HG02870 (cell line): ENCODE measurements at regions not wholly inside any gene's neighbourhood (a gene's known extent, or its start where the extent isn't known, plus 50 kb on each side); places are given as distances from the start of the nearest gene placed in this dataset.
"Not testable (repeated sequence)": the region's sequence is repeated elsewhere in the genome, so short reads cannot be mapped to it uniquely, and the experiment has no call there.

ENCODE experiments used
- ATAC-seq: cut with Tn5 transposase; IDR thresholded peaks from one replicate; pipeline ENCODE4 v1.9.1; 2021; ENCODE audit warnings: mild to moderate bottlenecking, moderate library complexity; ENCODE audit not compliant: unreplicated experiment

DNA sequence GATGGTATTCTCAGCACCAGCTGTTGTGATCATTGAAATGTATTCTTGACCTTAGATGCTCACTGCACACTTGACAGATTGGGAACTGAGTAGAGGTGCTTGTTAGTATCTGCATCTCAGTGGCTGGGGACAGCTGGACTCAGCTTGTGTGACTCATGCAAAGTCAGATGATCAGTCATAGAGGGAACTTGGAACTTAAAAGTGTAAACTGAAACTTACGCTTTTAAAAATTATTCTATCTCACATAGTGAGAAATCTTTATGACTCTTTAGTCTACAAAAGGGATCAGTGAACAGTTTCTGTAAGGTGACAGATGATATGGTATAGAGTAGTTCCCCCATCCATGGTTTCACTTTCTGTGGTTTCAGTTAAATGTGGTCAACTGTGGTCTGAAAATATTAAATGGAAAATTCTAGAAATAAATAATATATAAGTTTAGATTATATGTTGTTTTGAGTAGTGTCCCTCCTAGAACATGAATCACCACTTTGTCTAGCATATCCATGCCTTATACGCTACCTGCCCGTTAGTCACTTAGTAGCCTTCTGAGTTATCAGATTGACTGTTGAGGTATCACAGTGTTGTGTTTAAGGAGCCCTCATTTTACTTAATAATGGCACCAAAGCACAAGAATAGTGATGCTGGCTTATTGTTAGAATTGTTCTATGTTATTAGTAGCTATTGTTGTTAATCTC lies 135.6 kb upstream of the ZNF658 start:
- peak; percentile 100 for ATAC-seq

DNA sequence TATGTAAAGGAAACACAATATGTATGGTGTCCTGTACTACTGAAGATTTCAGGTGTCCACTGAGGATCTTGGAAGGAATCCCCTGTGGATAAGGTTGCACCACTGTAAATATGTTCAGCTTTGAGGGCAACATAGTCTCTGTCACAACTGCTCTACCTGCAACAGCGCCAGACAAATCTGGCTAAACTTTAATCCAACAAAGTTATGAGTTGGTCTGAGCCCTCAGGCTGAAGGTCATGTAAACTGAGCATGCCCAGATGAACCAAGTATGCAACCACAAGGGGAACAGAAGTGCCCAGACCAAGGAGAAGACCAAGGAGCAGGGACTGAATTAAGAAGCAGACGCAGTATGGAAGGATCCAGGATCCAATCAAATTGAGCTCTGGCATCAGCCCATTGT lies 135.0 kb upstream of the ZNF658 start:
- not testable (repeated sequence) for ATAC-seq

DNA sequence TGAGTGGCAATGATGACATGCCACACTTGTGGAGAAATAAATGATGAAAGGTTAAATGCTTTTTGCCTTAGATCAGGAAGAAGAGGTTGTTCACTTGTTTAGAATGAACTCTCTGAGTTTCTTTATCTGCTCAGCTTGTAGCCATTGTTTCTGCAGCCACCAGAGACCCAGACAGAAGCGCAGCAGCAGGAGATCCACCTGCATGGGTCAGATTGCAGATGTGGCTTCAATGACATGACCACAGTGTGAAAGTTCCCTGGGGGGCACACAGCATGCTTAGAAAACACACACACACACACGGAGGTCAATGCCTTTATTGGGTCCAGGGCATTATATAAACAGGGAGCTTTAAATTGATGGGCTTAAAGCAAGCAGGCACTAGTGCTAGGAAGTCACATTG lies 129.0 kb upstream of the ZNF658 start:
- not testable (repeated sequence) for ATAC-seq

DNA sequence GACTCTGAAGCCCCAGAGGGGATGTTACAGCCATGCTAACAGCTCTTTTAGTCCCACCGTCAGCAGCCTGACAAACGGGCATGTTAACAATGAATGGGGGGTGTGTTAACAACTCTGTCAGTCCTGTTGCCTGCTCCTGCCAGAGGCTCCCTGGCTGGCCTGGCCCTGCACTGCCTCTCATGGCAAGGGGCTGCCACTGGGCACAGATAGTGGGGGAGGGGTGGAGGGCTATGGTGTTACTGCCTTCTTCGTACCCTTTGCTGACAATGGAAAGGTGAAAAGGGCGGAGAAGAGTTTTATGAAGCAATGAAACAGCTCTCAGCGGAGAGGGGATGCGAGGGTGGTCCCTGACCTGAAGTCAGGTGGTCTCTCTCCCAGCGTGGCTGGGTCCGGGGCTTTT lies 125.9 kb upstream of the ZNF658 start:
- ATAC-seq: not testable (repeated sequence)

DNA sequence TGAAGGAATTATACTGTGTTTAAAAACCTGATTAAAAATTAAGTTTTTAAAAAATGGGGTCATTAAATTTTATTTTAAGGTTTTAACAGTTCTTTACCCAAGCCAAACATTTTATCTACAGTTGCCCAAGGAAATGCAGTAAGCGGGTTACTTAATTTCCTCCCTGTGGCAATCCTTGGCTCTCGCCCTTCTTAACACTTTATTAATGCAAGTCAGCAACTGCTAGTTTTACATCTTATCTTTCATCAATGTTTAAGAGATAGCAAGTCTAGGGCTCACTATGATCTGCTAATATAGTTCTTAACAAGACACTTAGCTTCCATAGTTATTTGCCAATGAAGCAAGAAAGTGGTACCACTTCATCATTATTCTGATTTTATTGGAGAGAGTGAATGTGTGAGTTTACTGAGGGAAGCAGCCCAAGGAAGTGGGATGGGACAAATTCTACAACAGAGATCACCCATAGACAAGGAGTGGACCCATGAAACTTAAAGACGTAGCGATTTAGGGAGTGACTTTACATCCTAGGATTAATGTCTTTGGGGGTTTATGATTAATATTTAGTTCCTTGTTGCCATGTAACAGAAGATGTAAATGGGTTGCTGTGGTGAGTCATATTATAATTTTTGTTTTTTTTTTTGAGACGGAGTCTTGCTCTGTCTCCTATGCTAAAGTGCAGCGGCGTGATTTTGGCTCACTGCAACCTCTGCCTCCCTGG lies 120.4 kb upstream of the ZNF658 start:
- not testable (repeated sequence) for ATAC-seq

DNA sequence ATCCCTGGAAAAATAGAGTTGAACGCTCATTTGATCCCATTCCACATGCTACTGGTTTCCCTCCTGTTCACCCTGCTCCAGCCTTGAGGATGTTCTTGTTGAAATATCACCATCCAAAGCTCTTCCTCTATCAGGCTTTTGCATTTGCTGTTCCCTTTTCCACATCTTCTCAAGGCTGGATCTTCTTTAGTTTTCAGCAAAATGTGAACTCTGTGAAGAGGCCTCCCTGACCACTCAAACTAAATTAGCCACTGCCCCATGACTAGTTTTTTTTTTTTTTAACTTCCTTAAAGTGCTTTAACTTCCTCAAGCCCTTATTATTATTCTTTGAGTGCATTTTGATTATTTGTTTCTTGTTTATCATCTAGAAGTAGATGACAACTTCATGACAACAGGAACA lies 119.3 kb upstream of the ZNF658 start:
- not testable (repeated sequence) for ATAC-seq

DNA sequence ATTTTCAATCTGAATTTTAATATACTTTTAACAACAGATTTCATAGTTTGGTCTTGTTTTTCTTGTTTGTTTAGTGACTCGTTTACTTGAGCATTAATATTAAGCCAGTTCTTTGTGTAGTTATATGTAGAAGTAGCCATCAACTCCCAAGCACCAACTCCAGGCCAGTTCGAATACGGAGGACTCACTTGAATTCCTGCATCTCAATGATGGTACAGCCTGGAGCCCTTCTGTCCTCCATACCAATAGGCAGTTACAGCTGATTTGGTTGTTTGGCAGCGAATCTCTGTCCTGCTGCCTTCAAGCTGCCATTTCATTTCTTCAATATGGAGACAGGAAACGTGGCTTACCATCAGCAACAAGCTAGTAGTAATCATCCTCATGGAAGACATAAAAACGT lies 118.5 kb upstream of the ZNF658 start:
- ATAC-seq: not testable (repeated sequence)

DNA sequence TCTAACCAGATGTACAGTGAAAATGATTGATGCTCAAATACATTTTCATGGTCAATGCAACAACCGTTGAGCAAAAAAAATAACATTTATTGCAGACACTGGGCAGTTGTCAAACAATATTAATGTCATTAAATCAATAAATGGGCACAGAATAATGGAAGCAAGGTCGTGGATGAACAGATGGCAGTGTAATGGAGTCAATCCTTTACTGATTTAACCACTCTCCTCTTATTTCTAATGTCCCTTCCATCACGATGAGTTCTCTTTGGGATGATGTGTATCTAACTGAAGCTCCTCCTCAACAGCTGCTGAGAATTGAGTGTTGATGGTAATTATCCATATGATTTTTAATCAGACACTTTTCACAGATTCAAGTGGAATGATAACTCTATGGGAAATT lies 114.9 kb upstream of the ZNF658 start:
- ATAC-seq: not testable (repeated sequence)

DNA sequence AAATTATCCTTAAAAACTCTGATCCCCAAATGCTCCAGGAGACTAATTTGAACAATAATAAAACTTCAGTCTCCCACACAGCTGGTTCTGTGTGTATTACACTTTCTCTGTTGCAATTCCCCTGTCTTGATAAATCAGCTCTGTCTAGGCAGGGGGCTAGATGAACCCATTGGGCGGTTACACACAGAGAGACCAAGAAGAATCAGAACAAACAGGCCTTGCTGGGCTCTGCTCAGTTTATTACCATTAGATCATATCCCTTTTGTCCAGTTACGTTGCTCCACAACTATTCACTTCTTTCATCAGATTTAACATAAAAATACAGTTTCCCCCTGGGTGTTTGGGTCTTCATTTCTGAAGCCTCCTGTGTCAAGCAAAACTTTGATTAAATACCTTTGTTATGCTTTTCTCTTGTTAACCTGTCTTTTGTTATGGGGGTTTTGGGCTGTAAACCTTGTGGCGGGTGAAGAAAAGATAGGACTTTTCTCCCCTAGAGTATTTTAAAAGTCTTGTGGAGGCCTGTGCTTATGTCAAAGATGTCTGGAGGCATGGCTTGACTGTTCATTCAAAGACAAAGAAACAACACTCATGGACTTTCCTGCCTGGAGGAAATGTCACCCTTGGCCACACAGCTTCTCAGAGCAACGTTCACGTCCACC lies 109.3 kb upstream of the ZNF658 start:
- ATAC-seq: not testable (repeated sequence)

DNA sequence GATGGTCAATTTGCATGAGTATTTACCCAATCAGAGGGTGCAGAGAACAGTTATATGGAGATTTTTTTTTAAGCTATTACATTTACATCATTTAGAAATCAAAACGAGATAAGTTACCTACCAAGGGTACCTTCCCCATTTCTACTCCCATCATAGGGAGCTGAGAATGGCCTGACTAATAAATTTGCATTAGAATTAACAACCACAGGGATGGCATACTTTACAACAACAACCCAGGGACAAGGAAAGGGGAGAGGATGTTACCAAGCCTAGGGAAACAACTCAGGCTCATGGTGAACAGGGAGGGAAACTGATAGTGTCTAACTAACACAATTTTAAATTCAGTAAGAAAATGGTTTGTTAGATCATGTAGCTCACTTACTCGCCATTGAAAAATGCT lies 105.8 kb upstream of the ZNF658 start:
- not testable (repeated sequence) for ATAC-seq

DNA sequence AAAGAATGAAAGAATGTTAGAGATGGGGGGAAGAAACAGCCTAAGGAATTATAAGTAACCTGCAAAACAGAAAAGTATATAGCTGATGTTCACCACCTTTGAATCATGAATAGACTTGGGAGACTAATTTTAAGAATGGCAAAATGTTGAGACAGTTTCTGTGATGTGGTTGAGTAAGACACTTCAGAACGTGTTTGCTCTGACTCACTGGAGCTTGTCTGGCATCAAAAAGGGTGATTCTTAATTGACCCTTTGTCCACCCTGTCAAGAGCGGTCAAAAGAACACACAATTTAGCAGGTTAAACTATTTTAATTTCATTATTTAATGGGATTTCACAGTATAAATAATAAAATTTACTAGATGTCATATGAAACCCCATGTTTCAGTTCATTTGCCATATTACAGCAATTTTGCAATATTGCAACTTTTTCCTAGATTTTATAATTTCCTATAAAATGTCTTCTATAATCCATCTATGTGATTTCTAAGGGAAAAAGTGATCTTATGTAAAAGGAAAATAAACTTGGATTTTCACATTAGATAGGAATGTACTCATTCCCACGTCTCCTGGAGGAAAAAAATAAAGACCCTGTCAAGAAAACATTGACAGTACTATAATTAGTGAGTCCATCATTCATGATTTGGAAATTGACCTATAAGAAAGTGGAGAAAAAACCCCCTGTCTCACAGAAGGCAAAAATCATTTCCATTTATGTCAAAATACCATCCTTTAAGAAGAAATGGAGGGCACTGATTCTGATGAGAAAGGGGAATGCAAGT lies 104.6 kb upstream of the ZNF658 start:
- ATAC-seq: not testable (repeated sequence)

DNA sequence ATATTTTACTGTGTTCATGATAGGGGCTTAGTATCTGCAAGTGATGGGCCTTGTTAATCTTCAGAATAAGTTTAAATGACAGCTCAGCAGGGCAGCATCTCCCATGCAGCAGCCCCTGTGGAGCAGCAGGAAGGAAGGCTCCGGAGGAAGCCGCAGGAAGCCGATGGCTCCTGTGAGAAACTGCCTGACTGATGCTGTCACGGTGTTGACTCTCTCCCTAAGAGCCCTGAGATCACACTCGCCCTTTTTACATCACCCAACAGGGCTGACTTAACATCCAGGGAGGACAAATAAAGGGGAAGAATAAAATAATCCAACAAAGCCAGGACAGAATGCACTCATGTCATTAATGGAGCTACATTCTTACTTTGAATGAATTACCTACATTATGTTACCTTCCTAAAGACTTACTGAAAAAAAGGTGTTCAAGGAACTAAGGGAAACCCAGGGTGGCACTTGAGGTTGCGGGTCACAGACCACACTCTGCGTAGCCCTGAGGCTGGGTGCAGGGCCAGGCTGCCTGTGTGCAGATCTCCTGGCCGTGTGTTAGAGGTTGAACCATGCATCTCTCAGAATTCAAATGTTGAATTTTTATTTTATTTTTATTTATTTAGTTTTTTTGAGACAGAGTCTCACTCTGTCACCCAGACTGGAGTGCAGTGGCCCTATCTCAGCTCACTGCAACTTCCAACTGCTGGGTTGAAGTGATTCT lies 102.5 kb upstream of the ZNF658 start:
- ATAC-seq: not testable (repeated sequence)

DNA sequence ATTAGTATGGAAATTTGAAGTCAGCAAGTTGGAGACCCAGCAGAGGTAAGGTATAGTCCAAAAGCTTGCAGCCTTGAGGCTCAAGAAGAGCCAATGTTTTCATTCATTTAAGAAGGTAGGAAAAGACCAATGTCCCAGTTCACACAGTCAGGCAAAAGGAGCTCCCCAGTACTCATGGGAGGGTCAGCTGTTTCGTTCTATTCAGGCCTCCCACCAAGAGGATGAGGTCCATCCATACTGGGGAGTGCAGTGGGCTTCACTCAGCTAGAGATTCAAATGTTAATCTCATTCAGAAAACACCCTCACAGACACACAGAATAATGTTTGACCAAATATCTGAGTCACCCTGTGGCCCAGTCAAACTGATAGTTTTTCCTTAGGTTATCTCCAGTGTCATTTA lies 96.9 kb upstream of the ZNF658 start:
- ATAC-seq: not testable (repeated sequence)

DNA sequence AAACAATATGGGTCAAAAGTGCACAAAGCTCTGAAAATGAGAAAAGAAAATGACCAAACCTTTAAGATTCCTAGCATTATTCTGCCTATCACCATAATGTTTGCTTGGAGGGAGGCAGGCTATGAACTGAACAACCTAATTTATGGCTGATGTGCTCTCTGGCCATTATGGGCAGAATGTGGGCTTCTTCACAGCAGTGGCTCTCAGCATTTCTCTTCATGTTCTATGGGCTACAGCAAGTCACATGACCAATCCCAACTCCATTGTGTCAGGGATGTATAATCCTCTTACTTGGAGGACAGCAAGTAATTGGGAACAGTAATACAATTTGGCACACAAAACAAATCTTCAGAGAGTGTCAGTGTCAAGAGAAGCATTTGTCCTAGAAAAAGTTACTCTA lies 90.3 kb upstream of the ZNF658 start:
- not testable (repeated sequence) for ATAC-seq

DNA sequence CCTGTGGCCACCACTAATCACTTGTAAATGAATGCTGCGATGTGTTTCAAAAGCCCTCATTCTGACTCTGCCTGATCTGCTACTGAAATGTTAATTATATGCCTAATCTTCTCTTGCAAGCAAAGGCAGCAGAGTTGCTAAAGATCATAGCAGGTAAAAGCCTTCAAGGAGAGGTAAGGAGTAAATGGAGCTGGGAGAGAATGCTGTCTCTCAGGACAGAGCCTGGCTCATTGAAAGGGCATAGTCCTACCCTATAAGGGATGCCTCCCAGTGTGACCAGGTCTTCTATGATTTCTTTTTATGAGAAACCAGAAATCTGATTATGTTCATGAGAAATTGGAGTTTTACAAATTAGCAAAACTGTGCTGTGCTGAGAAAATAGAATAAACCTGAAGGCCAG lies 88.2 kb upstream of the ZNF658 start:
- not testable (repeated sequence) for ATAC-seq

DNA sequence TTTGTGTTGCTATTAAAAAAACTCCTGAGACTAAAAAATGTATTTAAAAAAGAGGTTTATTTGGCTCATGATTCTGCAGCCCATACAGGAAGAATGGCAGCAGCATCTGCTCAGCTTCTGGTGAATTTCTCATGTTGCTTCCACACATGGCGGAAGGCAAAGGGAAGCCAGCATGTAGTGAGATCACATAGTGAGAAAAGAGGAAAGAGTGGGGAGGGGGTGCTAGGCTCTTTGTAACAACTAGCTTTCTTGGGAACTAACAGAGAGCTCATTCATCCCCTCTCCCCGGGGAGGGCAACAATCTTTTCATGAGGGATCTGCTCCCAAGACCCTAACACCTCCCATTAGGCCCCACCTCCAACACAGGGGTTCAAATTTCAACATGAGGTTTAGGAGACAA lies 87.6 kb upstream of the ZNF658 start:
- ATAC-seq: not testable (repeated sequence)

DNA sequence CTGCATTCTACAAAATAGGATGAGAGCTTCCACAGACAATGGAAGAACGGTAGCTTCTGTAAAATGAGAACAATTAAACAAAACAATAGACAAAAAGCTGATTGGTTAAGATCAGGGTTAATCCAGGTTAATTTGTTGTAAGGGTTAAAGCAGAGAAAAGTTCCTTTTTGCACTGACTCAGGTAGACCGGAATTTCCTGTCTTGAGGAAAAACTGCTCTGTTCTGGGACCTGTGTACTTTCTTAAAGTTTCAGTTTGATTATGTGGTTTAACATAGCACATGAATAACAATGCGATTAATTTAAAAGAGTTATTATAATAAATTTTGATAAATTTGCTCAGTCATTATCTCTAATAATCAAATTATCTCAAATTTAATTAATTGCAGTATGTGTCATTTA lies 86.5 kb upstream of the ZNF658 start:
- ATAC-seq: not testable (repeated sequence)

DNA sequence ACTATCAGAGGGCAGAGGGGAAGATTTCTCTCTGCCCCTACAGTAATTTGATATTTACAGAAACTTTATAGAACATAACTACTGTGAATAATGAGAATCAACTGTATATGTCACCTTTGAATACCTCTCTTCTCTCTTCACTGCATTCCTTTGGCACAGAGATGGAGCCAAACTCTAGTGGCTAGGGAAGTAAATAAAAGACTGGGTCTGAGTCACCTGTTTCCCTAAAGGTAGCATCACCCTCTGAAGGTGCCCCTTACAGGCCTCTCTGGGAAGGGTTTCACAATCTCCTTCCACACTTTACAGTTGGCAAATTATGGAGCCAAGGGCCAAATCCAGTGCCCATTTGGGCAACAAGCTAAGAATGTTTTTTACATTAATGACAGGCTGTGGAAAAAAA lies 81.0 kb upstream of the ZNF658 start:
- ATAC-seq: not testable (repeated sequence)

DNA sequence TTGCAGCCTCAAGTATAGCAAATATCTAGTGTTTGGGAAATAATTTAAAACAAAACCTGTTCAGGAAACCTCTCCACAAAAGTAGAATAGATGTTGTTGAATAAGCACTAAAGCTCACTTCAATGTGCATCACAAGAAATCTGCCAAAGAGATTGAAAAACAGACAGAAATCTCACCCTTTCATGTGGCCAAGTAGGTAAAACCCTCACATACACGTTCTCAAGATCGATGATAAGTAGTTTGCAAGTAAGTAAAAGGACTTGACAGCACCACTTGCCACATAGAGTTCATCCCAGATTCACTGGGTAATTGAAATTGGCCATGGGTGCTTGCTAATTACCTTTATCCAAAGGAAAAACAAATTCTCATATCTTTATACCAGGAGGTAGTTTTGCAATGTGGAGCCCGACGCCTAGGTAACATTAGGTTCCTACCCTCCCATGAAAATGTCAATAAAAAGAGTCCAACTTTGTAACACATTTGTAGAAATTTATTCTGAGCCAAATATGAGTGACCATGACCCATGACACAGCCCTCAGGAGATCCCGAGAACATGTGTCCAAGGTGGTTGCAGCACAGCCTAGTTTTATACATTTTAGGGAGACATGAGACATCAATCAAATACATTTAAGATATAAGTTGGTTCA lies 80.4 kb upstream of the ZNF658 start:
- not testable (repeated sequence) for ATAC-seq

DNA sequence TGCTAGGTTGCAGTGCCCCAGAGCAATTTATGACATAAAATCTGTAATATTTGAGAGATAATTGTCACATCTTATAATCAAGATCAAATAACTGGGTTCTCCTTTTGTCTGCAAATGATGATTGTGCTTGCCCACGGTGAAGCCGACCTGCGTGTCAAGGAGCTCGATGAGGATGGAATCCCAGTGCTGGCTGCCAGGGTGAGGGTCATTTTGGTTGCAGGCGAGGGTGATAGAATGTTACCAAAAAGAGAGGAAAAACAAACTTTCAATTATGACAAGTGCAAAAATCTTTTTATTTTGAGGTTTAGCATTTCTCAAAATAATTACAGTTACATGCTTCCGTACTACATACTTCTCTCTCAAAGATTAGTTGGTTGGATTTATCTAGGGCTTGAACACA lies 76.4 kb upstream of the ZNF658 start:
- ATAC-seq: not testable (repeated sequence)
